Activated CD4-positive, alpha-beta T cell treated with anti-CD3 and anti-CD28 coated beads for 36 hours (primary cell): ENCODE measurements at regions not wholly inside any gene's neighbourhood (a gene's known extent, or its start where the extent isn't known, plus 50 kb on each side); places are given as distances from the start of the nearest gene placed in this dataset.

ENCODE experiments used
- ATAC-seq: fragments of 200-7000 bp; cut with Tn5 transposase; one replicate; pipeline ENCODE4 v1.10.0; 2021; ENCODE audit warnings: mild to moderate bottlenecking, moderate library complexity
- CTCF ChIA-PET: fragments of 350-600 bp; sonication (Branson Sonifier 250); formaldehyde crosslinking; loops from one replicate; lab custom pipeline; 2021; ENCODE audit warnings: antibody characterized with exemption; lab: Charles Lee
- POLR2A ChIA-PET: fragments of 350-600 bp; sonication (Branson Sonifier 250); formaldehyde crosslinking; loops from one replicate; lab custom pipeline; 2021; ENCODE audit warnings: antibody characterized with exemption, inconsistent platforms; lab: Charles Lee
- DNase-seq: peaks from one replicate; pipeline ENCODE4 v3.0.0-alpha.2; 2020
- H3K27ac Mint-ChIP-seq: one replicate; pipeline ENCODE4 v1.8.0; 2021; ENCODE audit warnings: mixed read lengths
- H3K27me3 Mint-ChIP-seq: one replicate; pipeline ENCODE4 v1.8.0; 2021; ENCODE audit warnings: mixed read lengths
- H3K36me3 Mint-ChIP-seq: one replicate; pipeline ENCODE4 v1.8.0; 2021; ENCODE audit warnings: low read depth, mixed read lengths
- H3K4me1 Mint-ChIP-seq: one replicate; pipeline ENCODE4 v1.8.0; 2021; ENCODE audit warnings: mixed read lengths
- H3K4me3 Mint-ChIP-seq: one replicate; pipeline ENCODE4 v1.8.0; 2021; ENCODE audit warnings: mild to moderate bottlenecking, moderate library complexity, mixed read lengths
- H3K9me3 Mint-ChIP-seq: one replicate; pipeline ENCODE4 v1.8.0; 2021; ENCODE audit warnings: low read depth, mixed read lengths
- intact Hi-C, 2 experiments: fragments of 100-400 bp; cut with DNase I in 1 of 2; cut with micrococcal nuclease in 1 of 2; formaldehyde crosslinking; loops; one replicate each; pipeline versions ENCODE4 v1.14.2 to v1.15.1; 2022 to 2024; cut with DNase I, micrococcal nuclease

GRCh38 chr3:154973851-154974250 lies 106.3 kb upstream of the MME start:
- Mint-ChIP-seq H3K36me3 (no peaks in the 10 kb centered on the region), H3K27me3 (no peaks in the 10 kb centered on the region), H3K27ac (no peak overlapping the region), H3K9me3 (no peaks in the 10 kb centered on the region), H3K4me1 (no peaks in the 10 kb centered on the region), H3K4me3 (no peak overlapping the region)
- POLR2A ChIA-PET: no interaction called here
- no peak for ATAC-seq
- CTCF ChIA-PET: no interaction called here
- DNase-seq: no peak
- intact Hi-C loops: no loop called here

GRCh38 chr3:154972951-154973350 lies 107.2 kb upstream of the MME start:
- DNase-seq: no peak
- ATAC-seq: no peak
- no peaks in the 10 kb centered on the region for H3K36me3 Mint-ChIP-seq
- intact Hi-C loops: no loop called here
- H3K9me3 Mint-ChIP-seq: no peaks in the 10 kb centered on the region
- no peak overlapping the region for H3K4me3 Mint-ChIP-seq
- H3K4me1 Mint-ChIP-seq: no peaks in the 10 kb centered on the region
- POLR2A ChIA-PET: no interaction called here
- CTCF ChIA-PET: no interaction called here
- no peaks in the 10 kb centered on the region for H3K27me3 Mint-ChIP-seq
- H3K27ac Mint-ChIP-seq: no peak overlapping the region

GRCh38 chr3:154971771-154972326 lies 108.3 kb upstream of the MME start:
- intact Hi-C loops: no loop called here
- Mint-ChIP-seq H3K4me3 (no peak overlapping the region), H3K36me3 (no peaks in the 10 kb centered on the region), H3K9me3 (no peaks in the 10 kb centered on the region), H3K27me3 (no peaks in the 10 kb centered on the region), H3K4me1 (no peaks in the 10 kb centered on the region), H3K27ac (no peak overlapping the region)
- DNase-seq (no peak), ATAC-seq (no peak)
- ChIA-PET POLR2A (no interaction called here), CTCF (no interaction called here)

- intact Hi-C loops: no loop called here
- Mint-ChIP-seq H3K27me3 (no peaks in the 10 kb centered on the region), H3K4me3 (no peak overlapping the region), H3K27ac (no peak overlapping the region), H3K9me3 (no peaks in the 10 kb centered on the region), H3K4me1 (no peaks in the 10 kb centered on the region), H3K36me3 (no peaks in the 10 kb centered on the region)
- ATAC-seq (no peak), DNase-seq (no peak)
- POLR2A ChIA-PET: no interaction called here
- CTCF ChIA-PET: no interaction called here
Observed at GRCh38 chr3:154971341-154971740, 108.8 kb upstream of the MME start.

- Mint-ChIP-seq H3K27ac (no peak overlapping the region), H3K4me1 (no peaks in the 10 kb centered on the region), H3K4me3 (no peak overlapping the region), H3K9me3 (no peaks in the 10 kb centered on the region), H3K36me3 (no peaks in the 10 kb centered on the region), H3K27me3 (no peaks in the 10 kb centered on the region)
- CTCF ChIA-PET: no interaction called here
- ATAC-seq (no peak), DNase-seq (no peak)
- POLR2A ChIA-PET: no interaction called here
- intact Hi-C loops: no loop called here
Observed at GRCh38 chr3:154970797-154971196, 109.3 kb upstream of the MME start.

- ChIA-PET CTCF (no interaction called here), POLR2A (no interaction called here)
- H3K4me3 Mint-ChIP-seq: no peak overlapping the region
- H3K4me1 Mint-ChIP-seq: no peaks in the 10 kb centered on the region
- intact Hi-C loops: no loop called here
- no peak for DNase-seq
- no peak for ATAC-seq
- no peaks in the 10 kb centered on the region for H3K9me3 Mint-ChIP-seq
- H3K36me3 Mint-ChIP-seq: no peaks in the 10 kb centered on the region
- no peaks in the 10 kb centered on the region for H3K27me3 Mint-ChIP-seq
- H3K27ac Mint-ChIP-seq: no peak overlapping the region
Observed at GRCh38 chr3:154969366-154969765, 110.8 kb upstream of the MME start.

- DNase-seq (no peak), ATAC-seq (no peak)
- Mint-ChIP-seq H3K4me3 (no peak overlapping the region), H3K27me3 (no peaks in the 10 kb centered on the region), H3K36me3 (no peaks in the 10 kb centered on the region), H3K4me1 (no peaks in the 10 kb centered on the region), H3K9me3 (no peaks in the 10 kb centered on the region), H3K27ac (no peak overlapping the region)
- ChIA-PET POLR2A (no interaction called here), CTCF (no interaction called here)
- intact Hi-C loops: no loop called here
Observed at GRCh38 chr3:154967090-154967489, 113.0 kb upstream of the MME start.

GRCh38 chr3:154956815-154957214 lies 123.3 kb upstream of the MME start:
- no peaks in the 10 kb centered on the region for H3K9me3 Mint-ChIP-seq
- intact Hi-C loops: no loop called here
- ATAC-seq: no peak

GRCh38 chr3:154955907-154956533 lies 124.1 kb upstream of the MME start:
- Mint-ChIP-seq H3K27ac (no peak overlapping the region), H3K27me3 (no peaks in the 10 kb centered on the region), H3K9me3 (peaks cover 5% of the 10 kb centered on the region), H3K4me3 (no peak overlapping the region), H3K36me3 (no peaks in the 10 kb centered on the region), H3K4me1 (no peaks in the 10 kb centered on the region)
- no peak for ATAC-seq
- ChIA-PET CTCF (no interaction called here), POLR2A (no interaction called here)
- DNase-seq: no peak
- intact Hi-C loops: no loop called here

More at GRCh38 chr3:154956815-154957214, 123.3 kb upstream of the MME start:
- DNase-seq: no peak
- POLR2A ChIA-PET: no interaction called here
- no peak overlapping the region for H3K27ac Mint-ChIP-seq
- H3K36me3 Mint-ChIP-seq: no peaks in the 10 kb centered on the region
- no peaks in the 10 kb centered on the region for H3K4me1 Mint-ChIP-seq
- CTCF ChIA-PET: no interaction called here
- H3K27me3 Mint-ChIP-seq: no peaks in the 10 kb centered on the region
- H3K4me3 Mint-ChIP-seq: no peak overlapping the region

GRCh38 chr3:154954757-154955156 lies 125.4 kb upstream of the MME start:
- ChIA-PET CTCF (interaction anchor here (0.6 to 0.7 kb wide), 2 partner anchors 341 to 1960 kb away, joined by 4 to 5 read pairs; no protein-coding TSS in a partner anchor), POLR2A (no interaction called here)
- intact Hi-C loops: loop anchor here in 1 of 2 experiments (5.0 kb wide), 1 partner anchor 368 kb away; no protein-coding TSS in a partner anchor

GRCh38 chr3:154953538-154953937 lies 126.6 kb upstream of the MME start:
- ChIA-PET CTCF (interaction anchor here (1.5 kb wide), 1 partner anchor 363 kb away, joined by 3 read pairs; no protein-coding TSS in a partner anchor), POLR2A (no interaction called here)
- DNase-seq: no peak
- Mint-ChIP-seq H3K27ac (no peak overlapping the region), H3K9me3 (peaks cover 11% of the 10 kb centered on the region), H3K36me3 (no peaks in the 10 kb centered on the region), H3K4me1 (no peaks in the 10 kb centered on the region), H3K27me3 (no peaks in the 10 kb centered on the region), H3K4me3 (no peak overlapping the region)
- ATAC-seq: no peak
- intact Hi-C loops: loop anchor here in 1 of 2 experiments (5.0 kb wide), 1 partner anchor 369 kb away; no protein-coding TSS in a partner anchor

More at GRCh38 chr3:154954757-154955156, 125.4 kb upstream of the MME start:
- Mint-ChIP-seq H3K27ac (no peak overlapping the region), H3K36me3 (no peaks in the 10 kb centered on the region), H3K4me1 (no peaks in the 10 kb centered on the region), H3K9me3 (peaks cover 7% of the 10 kb centered on the region), H3K4me3 (no peak overlapping the region), H3K27me3 (no peaks in the 10 kb centered on the region)
- no peak for DNase-seq
- no peak for ATAC-seq

GRCh38 chr3:154952553-154952952 lies 127.6 kb upstream of the MME start:
- H3K4me3 Mint-ChIP-seq: no peak overlapping the region
- intact Hi-C loops: loop anchor here in 1 of 2 experiments (5.0 kb wide), 1 partner anchor 370 kb away; no protein-coding TSS in a partner anchor
- no peak for ATAC-seq
- no peaks in the 10 kb centered on the region for H3K4me1 Mint-ChIP-seq
- ChIA-PET POLR2A (no interaction called here), CTCF (interaction anchor here (0.7 kb wide), 1 partner anchor 270 kb away, joined by 3 read pairs; no protein-coding TSS in a partner anchor)
- H3K27me3 Mint-ChIP-seq: no peaks in the 10 kb centered on the region
- no peaks in the 10 kb centered on the region for H3K36me3 Mint-ChIP-seq
- no peak for DNase-seq
- H3K27ac Mint-ChIP-seq: no peak overlapping the region
- peaks cover 11% of the 10 kb centered on the region for H3K9me3 Mint-ChIP-seq
